ENCODE measurements at regions not wholly inside any gene's neighbourhood (a gene's known extent, or its start where the extent isn't known, plus 50 kb on each side); places are given as distances from the start of the nearest gene placed in this dataset.
A peak's percentile ranks its signal among the peaks of the same experiment; 100 is the strongest.
"Not testable (repeated sequence)": the region's sequence is repeated elsewhere in the genome, so short reads cannot be mapped to it uniquely, and the experiment has no call there.

DNA sequence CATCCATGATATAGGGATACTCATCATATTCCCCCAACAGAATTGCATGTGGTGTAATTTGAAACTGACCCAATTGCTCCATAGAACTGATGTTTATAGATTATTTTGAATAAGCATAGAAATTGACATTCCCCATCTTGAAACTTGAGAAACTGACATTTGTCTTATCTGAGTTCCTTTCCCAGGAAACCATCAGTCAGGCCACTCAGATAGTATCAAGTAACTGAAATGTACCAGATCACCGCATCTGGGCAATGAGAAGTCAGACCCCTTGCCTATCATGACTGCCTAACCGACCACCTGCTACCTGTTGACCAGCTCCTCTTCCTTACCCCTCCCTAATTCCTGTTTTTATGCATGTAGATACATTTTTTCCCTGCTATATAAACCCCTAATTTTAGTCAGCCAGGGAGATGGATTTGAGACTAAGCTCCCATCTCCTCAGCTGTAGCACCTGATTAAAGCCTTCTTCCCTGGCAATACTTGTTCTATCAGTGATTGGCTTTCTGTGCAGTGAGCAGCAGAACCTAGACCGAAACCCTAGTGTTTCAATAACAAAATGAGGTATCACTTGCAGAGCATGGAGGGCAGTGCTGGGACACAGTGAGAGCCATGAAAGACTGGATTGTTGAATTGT is 274.5 kb downstream of the LPIN1 start:
- no peaks in the 10 kb centered on the region for H3K9me2 ChIP-seq (replicated peaks; ENCODE audit: control insufficient read depth, low read length)
- H3K27ac ChIP-seq (ENCODE audit: low read depth, low read length): no peak overlapping the region
- H3K36me3 ChIP-seq (ENCODE audit: control insufficient read depth, low read length): peaks cover 22% of the 10 kb centered on the region
- no peaks in the 10 kb centered on the region for H3K27me3 ChIP-seq (ENCODE audit: control insufficient read depth, low read length)
- peaks cover 36% of the 10 kb centered on the region for H3K9me3 ChIP-seq (ENCODE audit: control insufficient read depth, insufficient read depth, low read length)
- peaks cover 5% of the 10 kb centered on the region for H3F3A ChIP-seq (ENCODE audit: control insufficient read depth, insufficient read depth)
- H3K4me3 ChIP-seq (ENCODE audit: low read length): no peak overlapping the region
- H4K20me1 ChIP-seq (ENCODE audit: control insufficient read depth, insufficient read depth, low read depth, low read length): no peaks in the 10 kb centered on the region
- peaks cover 27% of the 10 kb centered on the region for H3K4me1 ChIP-seq (ENCODE audit: control insufficient read depth, low read length)
- no peaks in the 10 kb centered on the region for H3K79me2 ChIP-seq (ENCODE audit: control insufficient read depth, low read length)
- no peak for TF ChIP-seq CTCF (IDR thresholded peaks at IDR 0.05; ENCODE audit: low read depth, low read length, poor library complexity, severe bottlenecking)
- no peak for TF ChIP-seq EZH2phosphoT487 (IDR thresholded peaks at IDR 0.05; ENCODE audit: borderline replicate concordance, low read length)
- H3K4me2 ChIP-seq (ENCODE audit: low read length): no peak overlapping the region

DNA sequence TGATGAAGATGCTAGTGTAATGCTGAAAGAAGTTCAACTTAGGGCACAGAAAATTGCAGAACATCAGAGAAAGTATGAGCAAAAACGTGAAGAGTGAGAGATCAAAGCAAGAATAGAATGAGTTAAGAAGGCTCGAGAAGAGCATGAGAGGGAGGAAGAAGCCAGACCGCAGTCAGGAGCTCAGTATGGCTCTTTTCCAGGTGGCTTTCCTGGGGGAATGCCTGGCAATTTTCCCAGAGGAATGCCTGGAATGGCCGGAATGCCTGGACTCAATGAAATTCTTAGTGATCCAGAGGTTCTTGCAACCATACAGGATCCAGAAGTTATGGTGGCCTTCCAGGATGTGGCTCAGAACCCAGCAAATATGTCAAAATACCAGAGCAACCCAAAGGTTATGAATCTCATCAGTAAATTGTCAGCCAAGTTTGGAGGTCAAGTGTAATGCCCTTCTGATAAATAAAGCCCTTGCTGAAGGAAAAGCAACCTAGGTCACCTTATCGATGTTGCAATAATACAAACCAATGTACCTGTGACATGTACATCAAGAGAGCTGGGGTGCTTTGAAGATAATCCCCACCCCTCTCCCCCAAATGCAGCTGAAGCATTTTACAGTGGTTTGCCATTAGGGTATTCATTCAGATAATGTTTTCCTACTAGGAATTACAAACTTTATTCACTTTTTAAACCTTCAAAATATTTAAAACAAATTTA is 277.9 kb downstream of the LPIN1 start:
- H3K27ac ChIP-seq (ENCODE audit: low read depth, low read length); H3K9me2 ChIP-seq (replicated peaks; ENCODE audit: control insufficient read depth, low read length); H3K79me2 ChIP-seq (ENCODE audit: control insufficient read depth, low read length); H4K20me1 ChIP-seq (ENCODE audit: control insufficient read depth, insufficient read depth, low read depth, low read length); H3K4me2 ChIP-seq (ENCODE audit: low read length); H3F3A ChIP-seq (ENCODE audit: control insufficient read depth, insufficient read depth); H3K27me3 ChIP-seq (ENCODE audit: control insufficient read depth, low read length); H3K4me3 ChIP-seq (ENCODE audit: low read length): not testable (repeated sequence)
- Histone ChIP-seq H3K9me3 (ENCODE audit: control insufficient read depth, insufficient read depth, low read length) (peaks cover 38% of the 10 kb centered on the region), H3K36me3 (ENCODE audit: control insufficient read depth, low read length) (peaks cover 18% of the 10 kb centered on the region), H3K4me1 (ENCODE audit: control insufficient read depth, low read length) (peaks cover 22% of the 10 kb centered on the region)

DNA sequence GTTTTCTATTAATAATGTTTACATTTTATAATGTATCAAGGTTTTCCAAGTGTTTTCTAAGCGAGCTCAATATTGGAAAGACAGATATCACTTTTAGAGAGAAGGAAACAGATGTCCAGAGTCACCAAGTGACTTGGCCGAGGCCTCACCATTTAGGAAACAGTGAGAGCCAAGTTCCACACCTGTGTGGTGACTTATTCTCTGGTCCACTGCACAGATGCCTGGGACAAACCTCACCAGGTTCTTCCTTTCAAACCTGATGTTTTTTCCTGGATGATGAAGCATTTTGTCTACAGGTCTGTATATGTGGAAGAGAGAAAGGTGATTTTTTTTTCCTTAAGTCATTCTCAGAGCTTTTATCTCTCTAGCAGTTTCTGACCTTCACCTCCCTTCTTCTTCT is 280.7 kb downstream of the LPIN1 start:
- no peaks in the 10 kb centered on the region for H3K79me2 ChIP-seq (ENCODE audit: control insufficient read depth, low read length)
- no peak overlapping the region for H3K4me3 ChIP-seq (ENCODE audit: low read length)
- no peaks in the 10 kb centered on the region for H3K9me2 ChIP-seq (replicated peaks; ENCODE audit: control insufficient read depth, low read length)
- H4K20me1 ChIP-seq (ENCODE audit: control insufficient read depth, insufficient read depth, low read depth, low read length): no peaks in the 10 kb centered on the region
- H3K4me2 ChIP-seq (ENCODE audit: low read length): no peak overlapping the region
- H3K27me3 ChIP-seq (ENCODE audit: control insufficient read depth, low read length): no peaks in the 10 kb centered on the region
- H3K9me3 ChIP-seq (ENCODE audit: control insufficient read depth, insufficient read depth, low read length): peaks cover 12% of the 10 kb centered on the region
- H3K36me3 ChIP-seq (ENCODE audit: control insufficient read depth, low read length): peaks cover 6% of the 10 kb centered on the region; the same call in 1 of the 2 replicates
- H3K27ac ChIP-seq (ENCODE audit: low read depth, low read length): no peak overlapping the region
- no peak for TF ChIP-seq EZH2phosphoT487 (IDR thresholded peaks at IDR 0.05; ENCODE audit: borderline replicate concordance, low read length)
- peaks cover 15% of the 10 kb centered on the region for H3F3A ChIP-seq (ENCODE audit: control insufficient read depth, insufficient read depth)
- H3K4me1 ChIP-seq (ENCODE audit: control insufficient read depth, low read length): peaks cover 43% of the 10 kb centered on the region

- H3K36me3 ChIP-seq (ENCODE audit: control insufficient read depth, low read length): peaks cover 23% of the 10 kb centered on the region; the same call in 1 of the 2 replicates
- H3K4me3 ChIP-seq (ENCODE audit: low read length): peak overlapping the region; percentile 66
- H3K9me2 ChIP-seq (replicated peaks; ENCODE audit: control insufficient read depth, low read length): no peaks in the 10 kb centered on the region
- TF ChIP-seq CTCF (IDR thresholded peaks at IDR 0.05; ENCODE audit: low read depth, low read length, poor library complexity, severe bottlenecking) (no peak), EZH2phosphoT487 (IDR thresholded peaks at IDR 0.05; ENCODE audit: borderline replicate concordance, low read length) (no peak)
- peaks cover 32% of the 10 kb centered on the region for H3F3A ChIP-seq (ENCODE audit: control insufficient read depth, insufficient read depth)
- H3K27me3 ChIP-seq (ENCODE audit: control insufficient read depth, low read length): no peaks in the 10 kb centered on the region
- H3K79me2 ChIP-seq (ENCODE audit: control insufficient read depth, low read length): no peaks in the 10 kb centered on the region
- H3K27ac ChIP-seq (ENCODE audit: low read depth, low read length): peak overlapping the region; percentile 99
- peak overlapping the region; percentile 87 for H3K4me2 ChIP-seq (ENCODE audit: low read length)
- no peaks in the 10 kb centered on the region for H4K20me1 ChIP-seq (ENCODE audit: control insufficient read depth, insufficient read depth, low read depth, low read length)
- peaks cover 91% of the 10 kb centered on the region for H3K4me1 ChIP-seq (ENCODE audit: control insufficient read depth, low read length)
- peaks cover 14% of the 10 kb centered on the region for H3K9me3 ChIP-seq (ENCODE audit: control insufficient read depth, insufficient read depth, low read length)
Measured at GRCh38 chr2:12031866-12032265, 285.4 kb downstream of the LPIN1 start.
